ENCODE measurements at regions not wholly inside any gene's neighbourhood (a gene's known extent, or its start where the extent isn't known, plus 50 kb on each side); places are given as distances from the start of the nearest gene placed in this dataset.

DNA sequence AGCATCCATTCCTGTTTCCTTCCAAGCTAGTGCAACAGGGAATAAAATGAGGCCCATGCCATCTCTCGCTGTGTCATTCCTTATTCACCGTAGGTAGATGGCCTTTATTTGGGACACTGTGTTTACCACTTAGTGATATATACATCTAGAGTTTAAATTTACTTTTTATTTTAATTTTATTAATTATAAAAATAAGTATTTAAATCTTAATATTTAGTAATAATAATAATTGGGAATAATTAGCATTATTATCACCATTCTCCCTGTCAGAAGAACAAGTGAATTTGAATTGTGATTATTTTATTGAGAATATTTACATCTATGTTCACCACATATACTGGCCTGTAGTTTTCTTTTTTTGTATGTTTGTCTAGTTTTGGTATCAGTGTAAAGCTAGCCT, 692.9 kb upstream of the KIF2B start:
- no peak overlapping the region for H3K27ac ChIP-seq
- no peak overlapping the region for H3K4me3 ChIP-seq
- no peak for DNase-seq (ENCODE audit: low spot score)
- TF ChIP-seq, protein P1, sequence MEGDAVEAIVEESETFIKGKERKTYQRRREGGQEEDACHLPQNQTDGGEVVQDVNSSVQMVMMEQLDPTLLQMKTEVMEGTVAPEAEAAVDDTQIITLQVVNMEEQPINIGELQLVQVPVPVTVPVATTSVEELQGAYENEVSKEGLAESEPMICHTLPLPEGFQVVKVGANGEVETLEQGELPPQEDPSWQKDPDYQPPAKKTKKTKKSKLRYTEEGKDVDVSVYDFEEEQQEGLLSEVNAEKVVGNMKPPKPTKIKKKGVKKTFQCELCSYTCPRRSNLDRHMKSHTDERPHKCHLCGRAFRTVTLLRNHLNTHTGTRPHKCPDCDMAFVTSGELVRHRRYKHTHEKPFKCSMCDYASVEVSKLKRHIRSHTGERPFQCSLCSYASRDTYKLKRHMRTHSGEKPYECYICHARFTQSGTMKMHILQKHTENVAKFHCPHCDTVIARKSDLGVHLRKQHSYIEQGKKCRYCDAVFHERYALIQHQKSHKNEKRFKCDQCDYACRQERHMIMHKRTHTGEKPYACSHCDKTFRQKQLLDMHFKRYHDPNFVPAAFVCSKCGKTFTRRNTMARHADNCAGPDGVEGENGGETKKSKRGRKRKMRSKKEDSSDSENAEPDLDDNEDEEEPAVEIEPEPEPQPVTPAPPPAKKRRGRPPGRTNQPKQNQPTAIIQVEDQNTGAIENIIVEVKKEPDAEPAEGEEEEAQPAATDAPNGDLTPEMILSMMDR (IDR thresholded peaks at IDR 0.05) = no peak

- no peak overlapping the region for H3K4me3 ChIP-seq
- TF ChIP-seq, protein P1 (IDR thresholded peaks at IDR 0.05) = no peak
- no peak for DNase-seq (ENCODE audit: low spot score)
- H3K27ac ChIP-seq = no peak overlapping the region
These were observed 695.4 kb upstream of the KIF2B start for GRCh38 chr17:53127331-53127730.

- DNase-seq (ENCODE audit: low spot score) = no peak
- TF ChIP-seq, protein P1 (IDR thresholded peaks at IDR 0.05) = no peak
- Histone ChIP-seq H3K4me3 (no peak overlapping the region), H3K27ac (no peak overlapping the region)
These were observed 699.8 kb upstream of the KIF2B start for GRCh38 chr17:53122966-53123365.

DNA sequence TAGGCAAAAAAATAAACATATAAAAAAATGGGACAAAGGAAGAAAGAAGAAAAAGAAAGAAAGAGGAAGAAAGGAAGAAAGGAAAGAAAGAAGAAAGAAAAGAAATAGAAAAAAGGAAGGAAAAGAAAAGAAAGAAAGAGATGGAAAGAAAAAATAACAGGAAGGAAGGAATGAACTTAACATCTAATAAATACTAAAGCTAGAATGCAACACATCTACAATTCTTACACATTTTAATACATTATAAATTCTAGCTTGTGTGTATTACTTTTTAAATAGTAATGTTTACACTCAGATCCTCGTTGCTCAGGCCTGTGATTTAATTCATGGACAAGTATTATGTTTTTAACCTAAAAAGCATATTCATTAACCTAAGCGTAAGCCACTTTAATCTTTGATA, 703.0 kb upstream of the KIF2B start:
- DNase-seq (ENCODE audit: low spot score) = no peak
- Histone ChIP-seq H3K27ac (no peak overlapping the region), H3K4me3 (no peak overlapping the region)
- TF ChIP-seq, protein P1 (IDR thresholded peaks at IDR 0.05) = no peak

GRCh38 chr17:53118948-53119347, 703.8 kb upstream of the KIF2B start:
- no peak overlapping the region for H3K4me3 ChIP-seq
- TF ChIP-seq, protein P1 (IDR thresholded peaks at IDR 0.05) = no peak
- H3K27ac ChIP-seq = no peak overlapping the region
- no peak for DNase-seq (ENCODE audit: low spot score)

DNA sequence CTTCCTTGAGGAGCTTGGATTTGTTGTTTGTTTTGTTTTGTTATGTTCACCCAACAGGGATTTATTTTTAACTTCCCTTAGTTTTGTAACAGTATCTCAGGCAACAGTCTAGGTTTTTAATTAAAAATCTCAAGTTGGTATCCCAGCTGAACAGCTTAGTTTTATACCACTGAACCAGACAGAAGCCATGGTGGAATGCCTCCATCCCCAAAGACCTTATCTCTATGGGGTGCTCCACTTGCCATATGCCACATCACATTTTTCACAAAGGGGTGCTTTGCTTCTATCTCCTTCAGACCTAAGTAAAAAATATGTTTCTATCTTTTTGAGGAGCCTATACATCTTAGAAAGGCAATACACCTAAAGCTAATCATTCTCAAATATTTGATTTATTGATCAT, 715.8 kb upstream of the KIF2B start:
- H3K4me3 ChIP-seq = no peak overlapping the region
- H3K27ac ChIP-seq = no peak overlapping the region
- TF ChIP-seq, protein P1 (IDR thresholded peaks at IDR 0.05) = no peak
- no peak for DNase-seq (ENCODE audit: low spot score)

GRCh38 chr17:53101706-53102105, 721.0 kb upstream of the KIF2B start:
- no peak for DNase-seq (ENCODE audit: low spot score)
- TF ChIP-seq, protein P1 (IDR thresholded peaks at IDR 0.05) = no peak
- Histone ChIP-seq H3K4me3 (no peak overlapping the region), H3K27ac (no peak overlapping the region)
